IMR-90 (cell line): ENCODE measurements at regions not wholly inside any gene's neighbourhood (a gene's known extent, or its start where the extent isn't known, plus 50 kb on each side); places are given as distances from the start of the nearest gene placed in this dataset.
A peak's percentile ranks its signal among the peaks of the same experiment; 100 is the strongest.

Experiments
- ATAC-seq: fragments of 200-7000 bp; cut with Tn5 transposase; 2 replicates; pipeline ENCODE4 v1.9.1; 2020; ENCODE audit warnings: low read depth, mild to moderate bottlenecking, moderate library complexity
- BruUV-seq: library from RNA; stranded (reverse); fragments of 400-500 nt; replicated peaks from 2 replicates; lab custom pipeline; 2021; lab: Mats Ljungman, UMichigan
- CTCF ChIA-PET: fragments of 300-600 bp; formaldehyde crosslinking; extraction: SDS; loops from one replicate; lab custom pipeline; 2021; ENCODE audit warnings: antibody characterized with exemption; lab: Yijun Ruan, JAX
- POLR2A ChIA-PET: fragments of 300-600 bp; sonication (Branson Sonifier 250); formaldehyde crosslinking; loops from one replicate; lab custom pipeline; 2022; ENCODE audit warnings: antibody characterized with exemption; ENCODE audit not compliant: unreplicated experiment; lab: Charles Lee
- DNase-seq: peaks from one replicate; pipeline ENCODE4 v3.0.0; 2013
- H2AFZ ChIP-seq: replicated peaks from 2 replicates; pipeline ENCODE3; 2013; ENCODE audit warnings: low read length, mild to moderate bottlenecking; ENCODE audit not compliant: poor library complexity
- H2AK5ac ChIP-seq: 2 replicates; pipeline ENCODE4 v1.6.1; 2013; ENCODE audit warnings: low read depth, low read length, inconsistent platforms
- H2AK9ac ChIP-seq: replicated peaks from 2 replicates; pipeline ENCODE3; 2013; ENCODE audit warnings: mild to moderate bottlenecking, low read depth, low read length, moderate library complexity; ENCODE audit not compliant: poor library complexity
- H2BK120ac ChIP-seq: 2 replicates; pipeline ENCODE4 v1.6.1; 2013; ENCODE audit warnings: low read depth, low read length, inconsistent platforms
- H2BK15ac ChIP-seq: 3 replicates; pipeline ENCODE4 v1.6.1; 2013; ENCODE audit warnings: low read depth, low read length, inconsistent platforms
- H2BK20ac ChIP-seq: 2 replicates; pipeline ENCODE4 v1.6.1; 2013; ENCODE audit warnings: low read depth, mild to moderate bottlenecking, inconsistent platforms, low read length, moderate library complexity
- H2BK5ac ChIP-seq: 2 replicates; pipeline ENCODE4 v1.6.1; 2013; ENCODE audit warnings: mild to moderate bottlenecking, low read depth, low read length, inconsistent platforms; ENCODE audit not compliant: poor library complexity, severe bottlenecking
- H3K14ac ChIP-seq: replicated peaks from 2 replicates; pipeline ENCODE4 v1.6.1; 2013; ENCODE audit warnings: low read depth, low read length, inconsistent platforms
- H3K18ac ChIP-seq: 2 replicates; pipeline ENCODE4 v1.6.1; 2013; ENCODE audit warnings: low read depth, low read length, control low read depth
- H3K23ac ChIP-seq: 2 replicates; pipeline ENCODE4 v1.6.1; 2013; ENCODE audit warnings: low read depth, low read length, inconsistent platforms
- H3K27ac ChIP-seq: 2 replicates; pipeline ENCODE4 v1.5.1; 2013; ENCODE audit warnings: mild to moderate bottlenecking, control low read depth, low read length; ENCODE audit not compliant: insufficient read depth
- H3K27me3 ChIP-seq: 2 replicates; pipeline ENCODE4 v1.6.1; 2013; ENCODE audit warnings: low read length; ENCODE audit not compliant: control insufficient read depth, insufficient read depth
- H3K36me3 ChIP-seq: 2 replicates; pipeline ENCODE4 v1.6.1; 2013; ENCODE audit warnings: low read length, mixed read lengths; ENCODE audit not compliant: control insufficient read depth, insufficient read depth
- H3K4ac ChIP-seq: 2 replicates; pipeline ENCODE4 v1.6.1; 2013; ENCODE audit warnings: low read depth, low read length, inconsistent platforms
- H3K4me1 ChIP-seq: 2 replicates; pipeline ENCODE4 v1.6.1; 2013; ENCODE audit warnings: low read length, mixed read lengths; ENCODE audit not compliant: control insufficient read depth, insufficient read depth
- H3K4me2 ChIP-seq: 2 replicates; pipeline ENCODE4 v1.6.1; 2013; ENCODE audit warnings: low read depth, mild to moderate bottlenecking, control low read depth, low read length, moderate library complexity
- H3K4me3 ChIP-seq: 2 replicates; pipeline ENCODE4 v1.5.1; 2013; ENCODE audit warnings: low read depth, mild to moderate bottlenecking, control low read depth, low read length, moderate library complexity; ENCODE audit not compliant: insufficient read depth
- H3K56ac ChIP-seq: 2 replicates; pipeline ENCODE4 v1.6.1; 2013; ENCODE audit warnings: low read length, inconsistent platforms; ENCODE audit not compliant: insufficient read depth; ENCODE audit errors: extremely low read depth
- H3K79me1 ChIP-seq, 2 experiments: 2 replicates each; pipeline ENCODE4 v1.6.1; 2013; ENCODE audit warnings: low read length in 2 of 2, inconsistent platforms in 1 of 2, low read depth in 1 of 2
- H3K9ac ChIP-seq: 2 replicates; pipeline ENCODE4 v1.6.1; 2013; ENCODE audit warnings: low read depth, low read length, control low read depth
- H3K9me1 ChIP-seq: 2 replicates; pipeline ENCODE4 v1.6.1; 2013; ENCODE audit warnings: low read length, inconsistent platforms; ENCODE audit not compliant: insufficient read depth
- H3K9me3 ChIP-seq: 2 replicates; pipeline ENCODE4 v1.6.1; 2013; ENCODE audit warnings: low read length; ENCODE audit not compliant: control insufficient read depth, insufficient read depth
- H4K20me1 ChIP-seq: 2 replicates; pipeline ENCODE4 v1.6.1; 2013; ENCODE audit warnings: low read length, inconsistent platforms; ENCODE audit not compliant: insufficient read depth
- H4K5ac ChIP-seq: 2 replicates; pipeline ENCODE4 v1.6.1; 2013; ENCODE audit warnings: mild to moderate bottlenecking, low read depth, low read length, control low read depth
- H4K8ac ChIP-seq, 2 experiments: 2 replicates each; pipeline ENCODE4 v1.6.1; 2013; ENCODE audit warnings: low read depth in 2 of 2, low read length in 2 of 2, control low read depth in 1 of 2, inconsistent platforms in 1 of 2
- H4K91ac ChIP-seq: 2 replicates; pipeline ENCODE4 v1.6.1; 2013; ENCODE audit warnings: low read depth, low read length, inconsistent platforms; ENCODE audit not compliant: insufficient read depth
- CHD1 ChIP-seq: IDR thresholded peaks from 2 replicates; pipeline ENCODE4 v1.6.1; 2012; ENCODE audit warnings: low read depth, low read length, improper control_type of control experiment
- RAD21 ChIP-seq: IDR thresholded peaks from 2 replicates; pipeline ENCODE4 v1.6.1; 2012; ENCODE audit warnings: low read length, improper control_type of control experiment
- dilution Hi-C: fragments of 300-500 bp; cut with HindIII; formaldehyde crosslinking; loops from one replicate; pipeline ENCODE4 v1.14.3; 2018; ENCODE audit warnings: low sequenced_read_pairs; ENCODE audit not compliant: unreplicated experiment
- in situ Hi-C: fragments of 300-500 bp; cut with MboI; formaldehyde crosslinking; loops from 3 replicates; pipeline ENCODE4 v1.14.3; 2019; ENCODE audit warnings: low sequenced_read_pairs, inconsistent platforms, mixed read lengths
- intact Hi-C: fragments of 100-400 bp; cut with micrococcal nuclease; formaldehyde crosslinking; loops from 2 replicates; pipeline ENCODE4 v1.10.0; 2022

GRCh38 chr21:27759820-27760219 lies 792.9 kb upstream of the ADAMTS5 start:
- ATAC-seq = no peak
- no TSS peak for BruUV-seq

More at GRCh38 chr21:27759820-27760219, 792.9 kb upstream of the ADAMTS5 start:
- no peak overlapping the region for H3K18ac ChIP-seq
- CTCF ChIA-PET = no interaction called here
- dilution Hi-C loops = no loop called here
- H4K5ac ChIP-seq = no peak overlapping the region
- no peak for DNase-seq
- H2BK15ac ChIP-seq = no peak overlapping the region
- no peak overlapping the region for H3K14ac ChIP-seq
- H3K4me3 ChIP-seq = no peak overlapping the region
- H3K4me1 ChIP-seq = peaks cover 4% of the 10 kb centered on the region; the same call in 1 of the 2 replicates
- in situ Hi-C loops = no loop called here
- POLR2A ChIA-PET = no interaction called here
- intact Hi-C loops = no loop called here
- H3K9ac ChIP-seq = no peak overlapping the region
- no peak overlapping the region for H3K56ac ChIP-seq
- no peak overlapping the region for H4K91ac ChIP-seq
- H2BK20ac ChIP-seq = no peak overlapping the region
- no peaks in the 10 kb centered on the region for H3K9me3 ChIP-seq
- H4K8ac ChIP-seq = no peak overlapping the region
- H3K27ac ChIP-seq = no peak overlapping the region
- TF ChIP-seq CHD1 (no peak), RAD21 (0 out of 2 replicates have a peak, but pooled peaks have one; percentile 12)
- no peak overlapping the region for H2BK120ac ChIP-seq
- no peak overlapping the region for H2AFZ ChIP-seq
- H3K4ac ChIP-seq = no peak overlapping the region
- H2AK9ac ChIP-seq = no peak overlapping the region
- no peaks in the 10 kb centered on the region for H3K79me1 ChIP-seq
- H3K23ac ChIP-seq = no peak overlapping the region
- H3K4me2 ChIP-seq = no peak overlapping the region
- no peaks in the 10 kb centered on the region for H4K20me1 ChIP-seq
- H3K36me3 ChIP-seq = no peaks in the 10 kb centered on the region
- no peak overlapping the region for H2BK5ac ChIP-seq
- no peaks in the 10 kb centered on the region for H3K9me1 ChIP-seq
- H2AK5ac ChIP-seq = no peak overlapping the region
- H3K27me3 ChIP-seq = no peaks in the 10 kb centered on the region
